HCT116 (cell line): ENCODE measurements at regions not wholly inside any gene's neighbourhood (a gene's known extent, or its start where the extent isn't known, plus 50 kb on each side); places are given as distances from the start of the nearest gene placed in this dataset.

Source experiments
- ATAC-seq: fragments of 200-7000 bp; cut with Tn5 transposase; 2 replicates; pipeline ENCODE4 v1.9.1; 2020; ENCODE audit warnings: mild to moderate bottlenecking, moderate library complexity
- BruUV-seq: library from RNA; stranded (reverse); fragments of 400-500 nt; replicated peaks from 2 replicates; lab custom pipeline; 2021; lab: Mats Ljungman, UMichigan
- CTCF ChIA-PET: fragments of 300-600 bp; sonication (Branson Sonifier 250); formaldehyde crosslinking; loops from one replicate; lab custom pipeline; 2021; ENCODE audit warnings: antibody characterized with exemption; lab: Charles Lee
- POLR2A ChIA-PET: fragments of 300-600, 350-600 bp; sonication (Branson Sonifier 250); formaldehyde crosslinking; loops from one replicate; lab custom pipeline; 2021; ENCODE audit warnings: antibody characterized with exemption; lab: Charles Lee
- RAD21 ChIA-PET, 2 experiments: fragments of 300-600 bp; sonication (Branson Sonifier 250); formaldehyde crosslinking; loops; one replicate each; lab custom pipeline; 2023; ENCODE audit warnings: low total read pairs in 2 of 2; ENCODE audit not compliant: uncharacterized antibody in 2 of 2, unreplicated experiment in 2 of 2, low non-redundant PET in 1 of 2; lab: Charles Lee
- DNase-seq: peaks from one replicate; pipeline ENCODE4 v3.0.0-alpha.2; 2010; ENCODE audit warnings: low read depth, low spot score
- H2AFZ ChIP-seq: fragments of 200-600 bp; shearing (Covaris generic), sonication (generic); 2 replicates; pipeline ENCODE4 v1.6.1; 2017; ENCODE audit warnings: low read depth, mixed run types, mixed read lengths, antibody characterized with exemption, low read length; ENCODE audit not compliant: poor library complexity, severe bottlenecking
- H3K27ac ChIP-seq: 2 replicates; pipeline ENCODE4 v1.5.1; 2012; ENCODE audit warnings: low read depth, low read length
- H3K27me3 ChIP-seq: fragments of 200-600 bp; sonication (generic); 2 replicates; pipeline ENCODE4 v1.6.1; 2016; ENCODE audit warnings: mixed run types, low read length, mixed read lengths; ENCODE audit not compliant: insufficient read depth
- H3K36me3 ChIP-seq, 2 experiments: fragments of 200-500 bp in 1 of 2; fragments of 200-600 bp in 1 of 2; sonication (Bioruptor generic) in 1 of 2; sonication (generic) in 1 of 2; 2 replicates each; pipeline versions ENCODE4 v1.5.1 to v1.6.1; 2014 to 2016; ENCODE audit warnings: low read length in 2 of 2, inconsistent platforms in 1 of 2, mixed read lengths in 1 of 2, mixed run types in 1 of 2; ENCODE audit not compliant: insufficient read depth in 2 of 2, control insufficient read depth in 1 of 2
- H3K4me1 ChIP-seq, 2 experiments: fragments of 200-600 bp in 1 of 2; sonication (generic) in 1 of 2; 2 replicates each; pipeline versions ENCODE4 v1.5.1 to v1.6.1; 2012 to 2017; ENCODE audit warnings: low read length in 2 of 2, inconsistent platforms in 1 of 2, mild to moderate bottlenecking in 1 of 2, mixed read lengths in 1 of 2, mixed run types in 1 of 2, moderate library complexity in 1 of 2; ENCODE audit not compliant: insufficient read depth in 2 of 2, control insufficient read depth in 1 of 2
- H3K4me2 ChIP-seq: fragments of 200-600 bp; sonication (generic); 2 replicates; pipeline ENCODE4 v1.6.1; 2017; ENCODE audit warnings: mixed run types, low read length, mixed read lengths
- H3K4me3 ChIP-seq, 2 experiments: fragments of 200-600 bp in 1 of 2; sonication (generic) in 1 of 2; replicated peaks in 1 of 2; 2 replicates each; pipeline ENCODE4 v1.5.1; 2011 to 2016; ENCODE audit warnings: low read length in 2 of 2, control low read depth in 1 of 2, low read depth in 1 of 2, mild to moderate bottlenecking in 1 of 2, mixed read lengths in 1 of 2, mixed run types in 1 of 2
- H3K79me2 ChIP-seq: fragments of 200-600 bp; sonication (generic); 2 replicates; pipeline ENCODE4 v1.6.1; 2017; ENCODE audit warnings: mild to moderate bottlenecking, mixed run types, low read length, moderate library complexity, mixed read lengths; ENCODE audit not compliant: insufficient read depth
- H3K9ac ChIP-seq: fragments of 200-600 bp; sonication (generic); 2 replicates; pipeline ENCODE4 v1.6.1; 2016; ENCODE audit warnings: low read length, mixed read lengths
- H3K9me2 ChIP-seq: fragments of 200-600 bp; sonication (generic), shearing (Covaris generic); 2 replicates; pipeline ENCODE4 v1.6.1; 2017; ENCODE audit warnings: mixed run types, mild to moderate bottlenecking, moderate library complexity; ENCODE audit not compliant: insufficient read depth
- H3K9me3 ChIP-seq, 2 experiments: fragments of 200-500 bp in 1 of 2; fragments of 200-600 bp in 1 of 2; sonication (Bioruptor generic) in 1 of 2; sonication (generic) in 1 of 2; 2 replicates each; pipeline ENCODE4 v1.6.1; 2014 to 2017; ENCODE audit warnings: low read length in 2 of 2, mixed read lengths in 2 of 2, inconsistent platforms in 1 of 2, low read depth in 1 of 2, mild to moderate bottlenecking in 1 of 2, mixed run types in 1 of 2, moderate library complexity in 1 of 2; ENCODE audit not compliant: control insufficient read depth in 1 of 2, insufficient read depth in 1 of 2
- H4K20me1 ChIP-seq: fragments of 200-600 bp; sonication (generic), shearing (Covaris generic); 2 replicates; pipeline ENCODE4 v1.6.1; 2017; ENCODE audit warnings: mixed run types, mild to moderate bottlenecking, moderate library complexity; ENCODE audit not compliant: insufficient read depth
- ATF3 ChIP-seq: IDR thresholded peaks from 2 replicates; pipeline ENCODE4 v1.6.1; 2012
- CBX3 ChIP-seq: IDR thresholded peaks from 2 replicates; pipeline ENCODE4 v1.6.1; 2012; ENCODE audit warnings: low read depth
- CEBPB ChIP-seq: IDR thresholded peaks from 2 replicates; pipeline ENCODE4 v1.6.1; 2012; ENCODE audit warnings: low read depth
- EGR1 ChIP-seq: IDR thresholded peaks from 2 replicates; pipeline ENCODE4 v1.6.1; 2012; ENCODE audit warnings: low read depth
- ELF1 ChIP-seq: IDR thresholded peaks from 2 replicates; pipeline ENCODE4 v1.6.1; 2012; ENCODE audit warnings: low read depth, borderline replicate concordance
- EZH2 ChIP-seq: fragments of 200-600 bp; sonication (generic); IDR thresholded peaks from 2 replicates; pipeline ENCODE4 v1.6.1; 2017; ENCODE audit warnings: antibody characterized with exemption, mixed run types
- FOSL1 ChIP-seq: IDR thresholded peaks from 2 replicates; pipeline ENCODE4 v1.6.1; 2012; ENCODE audit warnings: low read depth
- JUND ChIP-seq: IDR thresholded peaks from 2 replicates; pipeline ENCODE4 v1.6.1; 2012
- POLR2AphosphoS5 ChIP-seq: IDR thresholded peaks from 2 replicates; pipeline ENCODE4 v1.6.1; 2011; ENCODE audit warnings: mild to moderate bottlenecking, low read depth, low read length, moderate library complexity
- RAD21 ChIP-seq: IDR thresholded peaks from 2 replicates; pipeline ENCODE4 v1.6.1; 2012; ENCODE audit warnings: low read depth, mild to moderate bottlenecking
- REST ChIP-seq: IDR thresholded peaks from 2 replicates; pipeline ENCODE4 v1.6.1; 2012; ENCODE audit warnings: low read depth
- SIN3A ChIP-seq: IDR thresholded peaks from 2 replicates; pipeline ENCODE4 v1.6.1; 2012; ENCODE audit warnings: low read depth
- SP1 ChIP-seq: IDR thresholded peaks from 2 replicates; pipeline ENCODE4 v1.6.1; 2012; ENCODE audit warnings: low read depth
- SRF ChIP-seq: IDR thresholded peaks from 2 replicates; pipeline ENCODE4 v1.6.1; 2012; ENCODE audit warnings: low read depth
- TCF7L2 ChIP-seq: IDR thresholded peaks from 2 replicates; pipeline ENCODE4 v1.7.0; 2011; ENCODE audit warnings: borderline replicate concordance, inconsistent platforms; ENCODE audit not compliant: insufficient read depth, insufficient read length; ENCODE audit errors: extremely low read depth
- YY1 ChIP-seq: IDR thresholded peaks from 2 replicates; pipeline ENCODE4 v1.6.1; 2011; ENCODE audit warnings: low read length, low read depth, moderate library complexity, mild to moderate bottlenecking; ENCODE audit not compliant: insufficient replicate concordance; ENCODE audit errors: extremely low read depth
- ZFX ChIP-seq: fragments of 450-650 bp; IDR thresholded peaks from 2 replicates; pipeline ENCODE4 v1.6.1; 2017
- ZNF274 ChIP-seq: fragments of 200-500 bp; sonication (Bioruptor generic); IDR thresholded peaks from 2 replicates; pipeline ENCODE4 v1.6.1; 2014; ENCODE audit warnings: mild to moderate bottlenecking, low read depth, low read length, inconsistent platforms
- intact Hi-C: fragments of 100-400 bp; cut with micrococcal nuclease; formaldehyde crosslinking; loops from 2 replicates; pipeline ENCODE4 v1.10.0; 2022
- TF ChIP-seq, protein P1 (sequence below), 3 experiments: fragments of 200-600 bp in 1 of 3; sonication (generic) in 1 of 3; IDR thresholded peaks in 2 of 3; conservative IDR thresholded peaks in 1 of 3; 2 replicates each; pipeline ENCODE4 v1.5.1; 2012 to 2017; ENCODE audit warnings: low read depth in 2 of 3, low read length in 2 of 3, antibody characterized with exemption in 1 of 3, borderline replicate concordance in 1 of 3, control low read depth in 1 of 3, mild to moderate bottlenecking in 1 of 3, mixed read lengths in 1 of 3, mixed run types in 1 of 3, moderate library complexity in 1 of 3; ENCODE audit not compliant: insufficient read depth in 1 of 3

DNA sequence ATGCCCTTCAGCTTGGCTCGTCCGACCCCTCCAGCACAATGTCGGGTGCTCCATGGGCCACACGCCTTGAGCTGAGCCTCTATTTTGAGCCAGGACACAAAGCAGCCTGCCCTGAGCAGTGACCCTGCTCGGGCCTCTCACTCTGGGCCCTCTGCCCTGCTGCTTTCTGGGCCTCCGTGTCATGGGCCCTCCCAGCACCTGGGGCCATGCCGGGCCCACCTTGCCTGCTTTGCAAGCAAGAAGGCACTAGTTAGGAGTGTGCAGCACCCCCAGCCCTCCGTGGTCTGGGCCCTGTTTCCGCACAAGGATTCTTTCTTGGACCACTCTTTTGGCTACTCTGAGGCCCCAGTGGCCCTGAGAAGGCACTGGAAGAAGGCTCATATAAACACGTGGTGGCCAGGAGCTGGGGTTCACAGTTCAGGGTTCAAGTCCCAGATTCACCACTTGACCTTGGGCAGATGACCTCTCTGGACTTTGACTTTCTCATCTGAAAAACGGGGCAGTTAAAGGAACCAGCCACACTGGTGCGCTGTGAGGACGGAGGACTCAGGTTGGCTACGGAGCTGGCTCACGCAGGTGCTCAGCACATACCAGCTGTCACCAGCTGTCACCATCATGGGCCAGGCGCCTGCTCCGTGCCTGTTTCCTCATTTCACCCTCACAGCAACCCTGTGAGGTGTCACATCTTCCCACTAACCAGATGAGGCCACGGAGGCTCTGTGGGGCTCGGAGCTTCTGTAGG, 166.0 kb upstream of the GSE1 start:
- H4K20me1 ChIP-seq = no peaks in the 10 kb centered on the region
- H3K4me3 ChIP-seq = no peak overlapping the region
- no peak overlapping the region for H3K9ac ChIP-seq
- no peak overlapping the region for H3K27ac ChIP-seq
- no peak overlapping the region for H2AFZ ChIP-seq
- CTCF ChIA-PET = interaction anchor here (1.2 kb wide), 2 partner anchors 26 to 169 kb away, joined by 3 to 4 read pairs; no protein-coding TSS in a partner anchor
- BruUV-seq = no TSS peak
- POLR2A ChIA-PET = interaction anchor here (0.8 to 1.2 kb wide), 2 partner anchors 165 to 168 kb away, joined by 3 read pairs; no protein-coding TSS in a partner anchor
- no peaks in the 10 kb centered on the region for H3K36me3 ChIP-seq
- H3K27me3 ChIP-seq = no peaks in the 10 kb centered on the region
- intact Hi-C loops = no loop called here
- H3K4me1 ChIP-seq = no peaks in the 10 kb centered on the region
- DNase-seq (no peak), ATAC-seq (no peak)
- TF ChIP-seq EZH2 = no peak
- no peak for TF ChIP-seq SP1
- no peak for TF ChIP-seq REST
- TF ChIP-seq SIN3A = no peak
- TF ChIP-seq JUND = no peak
- TF ChIP-seq CEBPB = no peak
- no peak for TF ChIP-seq SRF
- no peak for TF ChIP-seq CBX3
- TF ChIP-seq, protein P1, sequence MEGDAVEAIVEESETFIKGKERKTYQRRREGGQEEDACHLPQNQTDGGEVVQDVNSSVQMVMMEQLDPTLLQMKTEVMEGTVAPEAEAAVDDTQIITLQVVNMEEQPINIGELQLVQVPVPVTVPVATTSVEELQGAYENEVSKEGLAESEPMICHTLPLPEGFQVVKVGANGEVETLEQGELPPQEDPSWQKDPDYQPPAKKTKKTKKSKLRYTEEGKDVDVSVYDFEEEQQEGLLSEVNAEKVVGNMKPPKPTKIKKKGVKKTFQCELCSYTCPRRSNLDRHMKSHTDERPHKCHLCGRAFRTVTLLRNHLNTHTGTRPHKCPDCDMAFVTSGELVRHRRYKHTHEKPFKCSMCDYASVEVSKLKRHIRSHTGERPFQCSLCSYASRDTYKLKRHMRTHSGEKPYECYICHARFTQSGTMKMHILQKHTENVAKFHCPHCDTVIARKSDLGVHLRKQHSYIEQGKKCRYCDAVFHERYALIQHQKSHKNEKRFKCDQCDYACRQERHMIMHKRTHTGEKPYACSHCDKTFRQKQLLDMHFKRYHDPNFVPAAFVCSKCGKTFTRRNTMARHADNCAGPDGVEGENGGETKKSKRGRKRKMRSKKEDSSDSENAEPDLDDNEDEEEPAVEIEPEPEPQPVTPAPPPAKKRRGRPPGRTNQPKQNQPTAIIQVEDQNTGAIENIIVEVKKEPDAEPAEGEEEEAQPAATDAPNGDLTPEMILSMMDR (IDR thresholded peaks at IDR 0.05 in 2 of 3, conservative IDR thresholded peaks at IDR 0.05 in 1 of 3; ENCODE audit: borderline replicate concordance in 1 of 3, insufficient read depth in 1 of 3, low read depth in 2 of 3, low read length in 2 of 3) = no peak
- TF ChIP-seq RAD21 = no peak
- TF ChIP-seq EGR1 = no peak
- TF ChIP-seq TCF7L2 = no peak
- TF ChIP-seq YY1 = no peak
- TF ChIP-seq ZNF274 = no peak
- no peak for TF ChIP-seq POLR2AphosphoS5
- no peak for TF ChIP-seq ZFX
- TF ChIP-seq ELF1 = no peak
- TF ChIP-seq ATF3 = no peak
- no peak for TF ChIP-seq FOSL1
- RAD21 ChIA-PET = no interaction called here
- H3K4me2 ChIP-seq = no peak overlapping the region
- H3K9me3 ChIP-seq = no peaks in the 10 kb centered on the region
- H3K79me2 ChIP-seq = no peaks in the 10 kb centered on the region
- no peaks in the 10 kb centered on the region for H3K9me2 ChIP-seq
